Activated naive CD4-positive, alpha-beta T cell treated with anti-CD3 and anti-CD28 coated beads, Interleukin-2, amount 10 ng/mL, durations not matched to agents 7 days and 5 days (primary cell): ENCODE measurements at regions not wholly inside any gene's neighbourhood (a gene's known extent, or its start where the extent isn't known, plus 50 kb on each side); places are given as distances from the start of the nearest gene placed in this dataset.
"Not testable (repeated sequence)": the region's sequence is repeated elsewhere in the genome, so short reads cannot be mapped to it uniquely, and the experiment has no call there.

Source experiments
- CTCF ChIA-PET: fragments of 350-600 bp; sonication (Branson Sonifier 250); formaldehyde crosslinking; loops from one replicate; lab custom pipeline; 2021; ENCODE audit warnings: antibody characterized with exemption; lab: Charles Lee
- DNase-seq: peaks from one replicate; pipeline ENCODE4 v3.0.0-alpha.2; 2020
- H3K27ac Mint-ChIP-seq: one replicate; pipeline ENCODE4 v1.8.0; 2021; ENCODE audit warnings: mild to moderate bottlenecking, moderate library complexity, mixed read lengths
- H3K27me3 Mint-ChIP-seq: one replicate; pipeline ENCODE4 v1.8.0; 2021; ENCODE audit warnings: mild to moderate bottlenecking, mixed read lengths
- H3K36me3 Mint-ChIP-seq: one replicate; pipeline ENCODE4 v1.8.0; 2021; ENCODE audit warnings: mixed read lengths
- H3K4me1 Mint-ChIP-seq: one replicate; pipeline ENCODE4 v1.8.0; 2021; ENCODE audit warnings: mixed read lengths
- H3K4me3 Mint-ChIP-seq: one replicate; pipeline ENCODE4 v1.8.0; 2021; ENCODE audit warnings: mild to moderate bottlenecking, moderate library complexity, mixed read lengths
- H3K9me3 Mint-ChIP-seq: one replicate; pipeline ENCODE4 v1.8.0; 2021; ENCODE audit warnings: mixed read lengths

DNA sequence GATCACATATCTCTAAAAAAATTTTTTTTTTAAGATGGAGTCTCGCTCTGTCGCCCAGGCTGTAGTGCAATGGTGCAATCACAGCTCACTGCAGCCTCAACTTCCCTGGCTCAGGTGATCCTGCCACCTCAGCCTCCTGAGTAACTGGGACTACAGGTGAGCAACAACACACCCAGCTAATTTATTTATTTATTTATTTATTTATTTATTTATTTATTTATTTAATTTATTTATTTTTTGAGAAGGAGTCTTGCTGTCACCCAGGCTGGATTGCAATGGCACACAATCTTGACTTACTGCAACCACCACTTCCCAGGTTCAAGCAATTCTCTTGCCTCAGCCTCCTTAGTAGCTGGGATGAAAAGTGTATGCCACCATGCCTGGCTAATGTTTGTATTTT lies 507.9 kb downstream of the KCNJ18 start:
- H3K4me1 Mint-ChIP-seq, H3K27ac Mint-ChIP-seq, CTCF ChIA-PET, DNase-seq, H3K36me3 Mint-ChIP-seq, H3K4me3 Mint-ChIP-seq, H3K27me3 Mint-ChIP-seq: not testable (repeated sequence)
- peaks cover 36% of the 10 kb centered on the region for H3K9me3 Mint-ChIP-seq

GRCh38 chr17:22202702-22203101 lies 510.4 kb downstream of the KCNJ18 start:
- CTCF ChIA-PET = no interaction called here
- H3K27me3 Mint-ChIP-seq = no peaks in the 10 kb centered on the region
- no peak for DNase-seq
- H3K36me3 Mint-ChIP-seq = no peaks in the 10 kb centered on the region
- H3K4me1 Mint-ChIP-seq = no peaks in the 10 kb centered on the region
- peaks cover 43% of the 10 kb centered on the region for H3K9me3 Mint-ChIP-seq
- no peak overlapping the region for H3K4me3 Mint-ChIP-seq
- H3K27ac Mint-ChIP-seq = no peak overlapping the region

- Mint-ChIP-seq H3K4me1 (no peaks in the 10 kb centered on the region), H3K9me3 (peaks cover 43% of the 10 kb centered on the region), H3K4me3 (no peak overlapping the region), H3K36me3 (no peaks in the 10 kb centered on the region), H3K27ac (no peak overlapping the region), H3K27me3 (no peaks in the 10 kb centered on the region)
- CTCF ChIA-PET = no interaction called here
- DNase-seq = no peak
These were observed 510.9 kb downstream of the KCNJ18 start for GRCh38 chr17:22203208-22203715.

GRCh38 chr17:22204076-22204475 lies 511.8 kb downstream of the KCNJ18 start:
- H3K4me3 Mint-ChIP-seq = not testable (repeated sequence)

DNA sequence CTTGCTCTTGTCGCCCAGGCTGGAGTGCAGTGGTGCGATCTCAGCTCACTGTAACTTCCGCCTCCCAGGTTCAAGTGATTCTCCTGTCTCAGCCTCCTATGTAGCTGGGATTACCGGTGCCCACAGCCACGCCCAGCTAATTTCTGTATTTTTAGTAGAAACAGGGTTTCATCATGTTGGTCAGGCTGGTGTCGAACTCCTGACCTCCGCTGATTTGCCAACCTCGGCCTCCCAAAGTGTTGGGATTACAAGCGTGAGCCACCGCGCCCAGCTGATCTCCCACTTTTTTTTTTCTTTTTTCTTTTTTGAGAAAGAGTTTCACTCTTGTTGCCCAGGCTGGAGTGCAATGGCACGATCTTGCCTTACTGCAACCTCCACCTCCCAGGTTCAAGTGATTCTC lies 517.9 kb downstream of the KCNJ18 start:
- DNase-seq, H3K27ac Mint-ChIP-seq, H3K4me3 Mint-ChIP-seq, H3K36me3 Mint-ChIP-seq, H3K27me3 Mint-ChIP-seq, CTCF ChIA-PET, H3K4me1 Mint-ChIP-seq: not testable (repeated sequence)
- H3K9me3 Mint-ChIP-seq = peaks cover 24% of the 10 kb centered on the region

More at GRCh38 chr17:22204076-22204475, 511.8 kb downstream of the KCNJ18 start:
- CTCF ChIA-PET, H3K4me1 Mint-ChIP-seq, H3K36me3 Mint-ChIP-seq, DNase-seq, H3K27me3 Mint-ChIP-seq, H3K27ac Mint-ChIP-seq: not testable (repeated sequence)
- H3K9me3 Mint-ChIP-seq = peaks cover 43% of the 10 kb centered on the region

DNA sequence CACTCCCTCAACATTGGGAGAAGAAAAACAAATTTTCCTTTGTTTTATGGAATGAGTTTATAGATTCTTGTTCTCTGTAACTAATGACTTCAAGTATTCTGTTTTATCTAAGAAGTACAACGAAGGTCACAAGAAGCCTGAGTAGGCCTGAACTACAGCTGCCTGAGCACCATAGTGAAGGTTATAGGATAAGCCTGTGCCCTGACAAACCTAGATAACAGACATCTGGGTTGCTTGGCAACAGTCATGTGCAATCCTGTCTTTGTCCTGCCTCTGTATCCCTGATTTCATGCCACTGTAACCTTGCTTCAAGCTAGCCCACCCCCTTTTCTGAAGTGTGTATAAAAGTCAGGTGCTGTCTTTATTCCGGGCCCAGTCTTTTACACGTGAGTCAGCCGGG lies 520.8 kb downstream of the KCNJ18 start:
- H3K27me3 Mint-ChIP-seq, H3K36me3 Mint-ChIP-seq, DNase-seq, H3K27ac Mint-ChIP-seq, CTCF ChIA-PET, H3K4me1 Mint-ChIP-seq, H3K4me3 Mint-ChIP-seq: not testable (repeated sequence)
- peaks cover 14% of the 10 kb centered on the region for H3K9me3 Mint-ChIP-seq

GRCh38 chr17:22217135-22217534 lies 524.8 kb downstream of the KCNJ18 start:
- no peak overlapping the region for H3K4me3 Mint-ChIP-seq
- CTCF ChIA-PET = no interaction called here
- no peak overlapping the region for H3K27ac Mint-ChIP-seq
- H3K9me3 Mint-ChIP-seq = peaks cover 17% of the 10 kb centered on the region
- no peaks in the 10 kb centered on the region for H3K27me3 Mint-ChIP-seq
- H3K4me1 Mint-ChIP-seq = no peaks in the 10 kb centered on the region
- H3K36me3 Mint-ChIP-seq = no peaks in the 10 kb centered on the region
- DNase-seq = no peak

- peaks cover 12% of the 10 kb centered on the region for H3K9me3 Mint-ChIP-seq
- no peaks in the 10 kb centered on the region for H3K27me3 Mint-ChIP-seq
- no peak overlapping the region for H3K4me3 Mint-ChIP-seq
- no peak for DNase-seq
- H3K36me3 Mint-ChIP-seq = no peaks in the 10 kb centered on the region
- H3K27ac Mint-ChIP-seq = no peak overlapping the region
- no peaks in the 10 kb centered on the region for H3K4me1 Mint-ChIP-seq
- CTCF ChIA-PET = no interaction called here
These were observed 529.0 kb downstream of the KCNJ18 start for GRCh38 chr17:22221344-22221743.

DNA sequence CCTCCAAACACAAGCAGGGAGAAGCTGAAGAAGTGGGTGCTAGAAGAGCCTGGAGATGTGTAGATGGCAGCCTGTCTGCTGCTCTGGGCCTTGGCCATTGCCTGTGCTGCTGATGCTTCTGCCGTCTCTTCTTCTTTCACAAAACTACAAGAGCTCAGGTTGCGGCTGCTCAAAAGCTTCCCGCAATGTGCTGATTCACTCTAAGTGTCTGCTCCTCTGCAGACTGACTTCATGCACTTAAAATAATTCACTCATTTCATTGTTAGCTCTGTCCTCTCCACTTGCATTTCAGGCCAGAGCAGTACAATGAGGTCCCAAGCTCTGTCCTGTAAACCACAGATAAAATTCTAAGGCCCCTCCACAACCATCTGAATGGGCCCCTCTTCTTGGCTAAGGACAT lies 534.2 kb downstream of the KCNJ18 start:
- H3K9me3 Mint-ChIP-seq = peaks cover 18% of the 10 kb centered on the region
- DNase-seq, H3K4me1 Mint-ChIP-seq, H3K4me3 Mint-ChIP-seq, H3K36me3 Mint-ChIP-seq, H3K27me3 Mint-ChIP-seq, H3K27ac Mint-ChIP-seq, CTCF ChIA-PET: not testable (repeated sequence)

- H3K9me3 Mint-ChIP-seq = peaks cover 18% of the 10 kb centered on the region
- not testable (repeated sequence) for H3K4me3 Mint-ChIP-seq
These were observed 534.6 kb downstream of the KCNJ18 start for GRCh38 chr17:22226932-22227331.

GRCh38 chr17:22227699-22228553 lies 535.6 kb downstream of the KCNJ18 start:
- H3K36me3 Mint-ChIP-seq, H3K4me3 Mint-ChIP-seq, H3K27me3 Mint-ChIP-seq, H3K27ac Mint-ChIP-seq, CTCF ChIA-PET, H3K4me1 Mint-ChIP-seq, DNase-seq: not testable (repeated sequence)
- peaks cover 22% of the 10 kb centered on the region for H3K9me3 Mint-ChIP-seq

More at GRCh38 chr17:22226932-22227331, 534.6 kb downstream of the KCNJ18 start:
- H3K27ac Mint-ChIP-seq, CTCF ChIA-PET, H3K27me3 Mint-ChIP-seq, DNase-seq, H3K36me3 Mint-ChIP-seq, H3K4me1 Mint-ChIP-seq: not testable (repeated sequence)

DNA sequence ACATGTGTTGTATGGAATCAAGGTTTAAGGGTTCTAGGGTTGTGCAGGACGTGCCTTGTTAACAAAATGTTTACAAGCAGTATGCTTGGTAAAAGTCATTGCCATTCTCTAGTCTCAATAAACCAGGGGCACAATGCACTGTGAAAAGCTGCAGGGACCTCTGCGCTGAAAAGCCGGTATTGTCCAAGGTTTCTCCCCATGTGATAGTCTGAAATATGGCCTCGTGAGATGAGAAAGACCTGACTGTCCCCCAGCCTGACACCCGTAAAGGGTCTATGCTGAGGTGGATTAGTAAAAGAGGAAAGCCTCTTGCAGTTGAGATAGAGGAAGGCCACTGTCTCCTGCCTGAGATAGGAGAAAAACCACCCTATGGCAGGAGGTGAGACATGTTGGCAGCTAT lies 537.5 kb downstream of the KCNJ18 start:
- peaks cover 22% of the 10 kb centered on the region for H3K9me3 Mint-ChIP-seq
- H3K4me3 Mint-ChIP-seq, DNase-seq, H3K27me3 Mint-ChIP-seq, H3K27ac Mint-ChIP-seq, H3K36me3 Mint-ChIP-seq, CTCF ChIA-PET, H3K4me1 Mint-ChIP-seq: not testable (repeated sequence)

DNA sequence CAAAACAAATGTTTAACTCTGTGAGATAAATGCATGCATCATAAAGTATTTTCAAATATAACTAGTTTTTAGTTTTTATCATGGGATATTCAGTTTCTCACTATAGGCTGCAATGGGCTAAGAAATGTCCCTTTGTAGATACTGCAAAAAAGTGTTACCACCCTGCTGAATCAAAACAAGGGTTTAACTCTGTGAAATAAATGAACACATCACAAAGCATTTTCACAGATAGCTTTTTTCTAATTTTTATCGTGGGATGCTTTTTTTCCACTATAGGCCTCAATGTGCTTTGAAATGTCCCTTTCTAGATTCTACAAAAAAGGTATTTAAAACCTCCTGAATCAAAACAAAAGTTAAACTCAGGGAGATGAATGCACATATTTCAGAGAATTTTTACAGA lies 541.1 kb downstream of the KCNJ18 start:
- peaks cover 10% of the 10 kb centered on the region for H3K9me3 Mint-ChIP-seq
- H3K27ac Mint-ChIP-seq = no peak overlapping the region
- DNase-seq = no peak
- no peaks in the 10 kb centered on the region for H3K4me1 Mint-ChIP-seq
- CTCF ChIA-PET = no interaction called here
- no peaks in the 10 kb centered on the region for H3K27me3 Mint-ChIP-seq
- no peak overlapping the region for H3K4me3 Mint-ChIP-seq
- H3K36me3 Mint-ChIP-seq = no peaks in the 10 kb centered on the region

- Mint-ChIP-seq H3K9me3 (peaks cover 9% of the 10 kb centered on the region), H3K27me3 (no peaks in the 10 kb centered on the region), H3K36me3 (no peaks in the 10 kb centered on the region), H3K4me3 (no peak overlapping the region), H3K4me1 (no peaks in the 10 kb centered on the region), H3K27ac (no peak overlapping the region)
- no peak for DNase-seq
- CTCF ChIA-PET = no interaction called here
These were observed 550.1 kb downstream of the KCNJ18 start for GRCh38 chr17:22242472-22242871.

- CTCF ChIA-PET = no interaction called here
- Mint-ChIP-seq H3K4me3 (no peak overlapping the region), H3K4me1 (no peaks in the 10 kb centered on the region), H3K27me3 (no peaks in the 10 kb centered on the region), H3K36me3 (no peaks in the 10 kb centered on the region), H3K27ac (no peak overlapping the region), H3K9me3 (peaks cover 1% of the 10 kb centered on the region)
- DNase-seq = no peak
These were observed 559.2 kb downstream of the KCNJ18 start for GRCh38 chr17:22251498-22251897.
